GM21737 (cell line): ENCODE measurements at regions not wholly inside any gene's neighbourhood (a gene's known extent, or its start where the extent isn't known, plus 50 kb on each side); places are given as distances from the start of the nearest gene placed in this dataset.

Experiments
- ATAC-seq: cut with Tn5 transposase; IDR thresholded peaks from one replicate; pipeline ENCODE4 v1.9.1; 2021; ENCODE audit warnings: mild to moderate bottlenecking, moderate library complexity; ENCODE audit not compliant: unreplicated experiment

DNA sequence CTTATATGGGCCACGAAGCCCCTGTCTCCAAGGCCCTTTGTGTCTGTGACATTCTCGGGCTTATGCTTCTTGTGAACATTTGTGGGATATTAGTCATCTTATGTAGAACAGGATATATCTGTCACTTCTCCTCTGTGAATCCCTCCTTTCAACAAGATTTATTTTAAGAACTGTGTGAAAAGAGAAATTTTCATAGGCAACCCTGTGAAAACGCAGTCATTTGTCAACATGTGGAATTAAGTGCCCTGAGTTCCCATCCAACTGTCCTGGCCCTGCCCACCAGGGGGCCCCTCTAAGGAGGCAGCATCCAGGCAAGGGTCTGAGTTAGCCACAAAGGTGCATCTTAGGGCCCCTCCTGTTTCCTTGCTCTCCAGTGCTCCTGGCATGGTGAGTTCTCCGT is 76.8 kb upstream of the CHRNA7 start:
- no peak for ATAC-seq

GRCh38 chr15:31954374-31955172 is 75.7 kb upstream of the CHRNA7 start:
- ATAC-seq = no peak

DNA sequence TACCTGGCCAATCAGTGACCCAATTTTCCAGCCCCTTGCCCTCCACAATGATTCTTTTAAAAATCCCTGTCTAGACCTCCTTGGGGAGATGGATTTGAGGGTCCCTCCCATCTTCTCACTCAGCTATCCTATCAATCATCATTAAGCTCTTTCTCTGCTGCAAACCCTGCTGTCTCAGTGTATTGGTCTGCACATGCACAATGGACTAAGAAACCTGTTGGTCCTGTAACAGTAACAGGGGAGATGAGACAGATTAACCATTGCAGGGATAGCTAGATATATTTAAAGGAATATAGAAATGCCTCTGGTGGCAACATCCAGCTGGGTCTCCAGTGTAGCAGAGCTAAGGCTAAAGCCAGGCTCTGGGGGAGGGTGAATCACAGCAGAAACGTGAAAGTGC is 74.6 kb upstream of the CHRNA7 start:
- no peak for ATAC-seq

- ATAC-seq = no peak
Measured at GRCh38 chr15:31957581-31957980, 72.7 kb upstream of the CHRNA7 start.

DNA sequence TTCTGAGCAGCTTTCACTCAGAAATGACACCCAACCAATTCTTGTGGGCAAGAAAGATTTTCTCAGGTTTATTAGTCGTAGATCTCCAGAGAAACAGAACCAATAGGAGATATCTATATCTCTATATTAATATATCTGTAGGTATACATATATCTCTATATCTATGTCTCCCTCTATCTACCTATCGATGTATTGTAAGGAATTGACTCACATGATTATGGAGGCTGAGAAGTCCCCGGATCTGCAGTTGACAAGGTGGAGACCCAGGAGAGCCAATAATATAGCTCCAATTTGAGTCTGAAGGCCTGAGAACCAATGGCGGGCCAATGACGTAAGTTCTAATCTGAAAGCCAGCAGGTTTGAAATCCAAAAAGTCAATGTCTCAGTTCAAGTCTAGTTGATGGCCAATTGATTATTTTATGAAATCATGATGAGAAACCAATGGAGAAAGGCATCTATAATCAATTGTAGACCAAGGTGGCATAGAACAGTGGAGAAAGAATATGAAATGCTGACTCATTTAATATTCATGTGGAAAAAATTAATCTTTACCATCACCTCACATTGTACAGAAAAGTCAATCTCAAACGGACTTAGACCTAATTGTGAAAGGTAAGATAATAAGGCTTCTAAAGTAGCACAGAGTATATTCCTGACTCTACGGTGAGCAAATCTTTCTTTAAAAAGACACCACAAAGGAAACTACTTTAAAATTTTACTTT is 65.6 kb upstream of the CHRNA7 start:
- ATAC-seq = no peak

- no peak for ATAC-seq
Measured at GRCh38 chr15:31970007-31970406, 60.3 kb upstream of the CHRNA7 start.

DNA sequence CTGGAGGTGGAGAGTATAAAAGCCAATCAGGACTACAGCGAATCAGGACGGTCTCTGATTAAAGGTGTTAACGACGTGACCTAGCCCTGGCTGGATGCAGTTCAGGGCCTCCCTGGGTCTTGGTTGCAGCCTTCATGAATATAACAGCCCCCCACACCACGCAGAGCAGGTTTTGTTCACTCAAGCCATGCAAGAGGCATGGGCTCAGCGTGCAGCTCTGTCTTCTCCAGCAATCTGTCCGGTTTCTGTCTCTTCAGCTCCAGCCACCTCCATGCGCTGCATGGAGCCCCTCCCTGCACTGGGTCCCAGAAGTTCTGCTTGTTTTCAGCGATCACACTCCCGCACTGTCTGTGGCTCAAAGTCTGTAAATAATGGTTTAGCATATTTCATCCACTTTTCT is 57.1 kb upstream of the CHRNA7 start:
- ATAC-seq = no peak

DNA sequence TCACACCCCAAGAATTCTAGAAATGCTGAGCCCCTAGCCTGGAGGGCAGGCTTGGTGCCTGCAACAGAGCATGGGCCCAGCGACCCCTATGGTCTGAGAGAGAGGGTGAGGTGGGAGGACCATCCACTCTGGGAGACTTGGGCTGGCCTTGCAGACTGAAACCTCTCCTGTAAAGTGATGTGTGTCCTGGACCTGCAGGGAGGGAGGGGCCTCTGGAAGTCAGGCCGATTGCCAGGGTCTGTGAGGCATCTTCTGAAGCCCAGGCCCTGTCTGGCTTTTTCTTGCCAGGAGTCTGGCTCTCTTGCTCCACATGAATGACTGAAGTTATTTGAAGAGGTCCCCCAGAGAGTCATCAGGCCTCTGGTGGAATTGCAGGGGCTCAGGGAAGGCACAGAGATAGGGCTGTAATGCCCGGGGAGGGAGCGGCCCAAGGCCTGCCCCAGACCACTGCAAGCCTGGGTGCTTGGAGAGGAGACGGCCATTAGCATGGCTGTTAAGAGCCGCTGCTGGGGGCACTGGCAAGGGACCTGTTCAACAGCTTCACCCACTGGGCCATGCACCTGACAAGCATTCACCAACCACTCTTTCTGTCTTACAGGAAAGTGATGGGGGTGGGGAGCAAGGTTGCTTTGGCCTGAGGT is 56.0 kb upstream of the CHRNA7 start:
- no peak for ATAC-seq

- ATAC-seq = no peak
Measured at GRCh38 chr15:31974855-31975829, 55.2 kb upstream of the CHRNA7 start.

DNA sequence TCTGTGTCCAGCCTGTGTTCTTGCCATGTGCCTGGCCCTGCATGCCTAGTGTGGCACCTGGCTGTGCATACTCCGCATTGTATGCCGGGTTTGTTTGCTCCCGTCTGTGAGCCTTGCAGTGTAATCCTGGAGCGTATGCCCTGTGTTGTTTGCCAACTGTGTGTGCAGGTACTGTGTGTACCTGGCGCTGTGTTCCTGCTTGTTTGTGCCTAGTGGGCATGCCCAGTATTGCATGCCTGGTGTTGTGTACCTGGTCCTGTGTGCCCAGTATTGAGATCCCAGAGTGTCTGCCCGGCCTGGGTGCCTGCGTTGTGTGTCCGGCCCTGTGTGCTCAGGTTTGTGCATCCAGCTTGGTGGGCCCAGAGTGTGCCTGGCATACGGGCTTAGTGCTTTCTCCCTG is 54.5 kb upstream of the CHRNA7 start:
- no peak for ATAC-seq

- ATAC-seq = no peak
Measured at GRCh38 chr15:31977138-31977537, 53.2 kb upstream of the CHRNA7 start.

DNA sequence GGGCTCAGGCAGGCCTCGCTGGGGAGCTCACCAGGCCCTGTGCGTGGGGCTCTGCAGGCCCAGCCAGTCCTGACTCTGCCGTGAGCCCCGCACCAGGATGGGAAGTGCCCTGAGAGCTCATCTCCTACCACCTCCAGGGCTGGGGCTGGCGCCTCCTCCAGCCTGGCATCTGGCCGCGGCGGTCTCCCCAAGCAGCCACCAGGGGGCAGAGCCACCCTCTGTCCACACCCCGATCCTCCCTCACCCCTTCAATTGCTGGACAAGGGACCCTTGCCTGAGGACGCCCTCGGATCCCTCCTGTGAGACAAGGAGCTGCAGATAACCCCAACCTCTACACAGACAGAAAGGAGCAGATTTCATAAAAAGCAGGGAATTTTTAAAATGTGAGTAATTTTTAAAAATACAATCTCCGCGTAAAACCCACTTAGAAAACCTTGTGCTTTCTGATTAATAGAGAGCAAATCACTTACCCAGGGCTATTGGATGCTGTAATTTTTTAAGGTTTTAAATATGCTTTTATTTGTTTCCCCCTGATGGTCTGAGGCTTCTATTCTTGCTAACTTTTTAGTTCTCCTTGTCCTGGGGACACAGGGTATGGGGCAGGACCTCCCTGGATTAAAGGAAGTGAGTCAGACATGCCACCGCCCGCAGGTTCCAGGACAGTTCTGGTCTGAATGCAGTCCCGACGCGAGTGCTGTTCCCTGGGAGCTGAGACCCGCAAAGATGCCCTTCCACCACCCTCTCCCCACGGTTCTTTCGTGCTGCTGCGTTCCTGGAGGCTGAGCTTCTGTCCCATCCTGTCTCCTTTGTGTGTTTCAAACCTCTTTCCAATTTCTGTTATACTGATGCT is 52.3 kb upstream of the CHRNA7 start:
- ATAC-seq = no peak
